PC-9 (cell line): ENCODE measurements at regions not wholly inside any gene's neighbourhood (a gene's known extent, or its start where the extent isn't known, plus 50 kb on each side); places are given as distances from the start of the nearest gene placed in this dataset.

ENCODE experiments used
- BruUV-seq: library from RNA; stranded (reverse); fragments of 400-500 nt; replicated peaks from 2 replicates; lab custom pipeline; 2021; lab: Mats Ljungman, UMichigan
- CTCF ChIA-PET: fragments of 300-600 bp; sonication (Branson Sonifier 250); formaldehyde crosslinking; loops from one replicate; lab custom pipeline; 2022; ENCODE audit warnings: antibody characterized with exemption; lab: Charles Lee
- POLR2A ChIA-PET: fragments of 300-600 bp; sonication (Branson Sonifier 250); formaldehyde crosslinking; loops from one replicate; lab custom pipeline; 2022; ENCODE audit warnings: antibody characterized with exemption; ENCODE audit not compliant: unreplicated experiment; lab: Charles Lee
- DNase-seq, 2 experiments: peaks; one replicate each; pipeline versions ENCODE4 v3.0.0 to v3.0.0-alpha.2; 2015 to 2022; ENCODE audit warnings: mixed read lengths in 1 of 2
- H2AFZ ChIP-seq: fragments of 200-600 bp; sonication (generic); 2 replicates; pipeline ENCODE4 v1.8.1; 2017; ENCODE audit warnings: antibody characterized with exemption
- H3F3A ChIP-seq: fragments of 200-600 bp; sonication (generic); 2 replicates; pipeline ENCODE4 v1.8.1; 2017; ENCODE audit warnings: antibody characterized with exemption, mild to moderate bottlenecking, low read depth; ENCODE audit not compliant: insufficient read depth
- H3K27ac ChIP-seq: fragments of 200-600 bp; sonication (generic); 2 replicates; pipeline ENCODE4 v1.6.1; 2016; ENCODE audit warnings: mixed run types
- H3K27me3 ChIP-seq: fragments of 200-600 bp; sonication (generic); 2 replicates; pipeline ENCODE4 v1.6.1; 2016; ENCODE audit warnings: low read depth, mixed run types; ENCODE audit not compliant: insufficient read depth
- H3K36me3 ChIP-seq: fragments of 200-600 bp; sonication (generic); 2 replicates; pipeline ENCODE4 v1.6.1; 2016; ENCODE audit warnings: low read depth, mixed run types
- H3K4me1 ChIP-seq: fragments of 200-600 bp; sonication (generic); replicated peaks from 2 replicates; pipeline ENCODE4 v1.6.1; 2016; ENCODE audit warnings: mixed run types; ENCODE audit not compliant: insufficient read depth
- H3K4me2 ChIP-seq: fragments of 200-600 bp; sonication (generic); 2 replicates; pipeline ENCODE4 v1.6.1; 2017; ENCODE audit warnings: mixed run types
- H3K4me3 ChIP-seq: fragments of 200-600 bp; sonication (generic); 2 replicates; pipeline ENCODE4 v1.6.1; 2016; ENCODE audit warnings: mixed run types
- H3K79me2 ChIP-seq: fragments of 200-600 bp; sonication (generic); 2 replicates; pipeline ENCODE4 v1.6.1; 2017; ENCODE audit warnings: low read depth, mixed run types
- H3K9me2 ChIP-seq: fragments of 200-600 bp; sonication (generic); 2 replicates; pipeline ENCODE4 v1.8.1; 2017; ENCODE audit warnings: mild to moderate bottlenecking; ENCODE audit not compliant: insufficient read depth
- H3K9me3 ChIP-seq: fragments of 200-600 bp; sonication (generic); 2 replicates; pipeline ENCODE4 v1.8.1; 2016; ENCODE audit warnings: low read depth; ENCODE audit not compliant: insufficient read depth
- H4K20me1 ChIP-seq: fragments of 200-600 bp; sonication (generic); 2 replicates; pipeline ENCODE4 v1.8.1; 2017; ENCODE audit not compliant: insufficient read depth
- EZH2 ChIP-seq: fragments of 200-600 bp; sonication (generic); IDR thresholded peaks from 2 replicates; pipeline ENCODE4 v1.8.0; 2017; ENCODE audit warnings: antibody characterized with exemption, low read depth
- intact Hi-C: fragments of 100-400 bp; cut with micrococcal nuclease; formaldehyde crosslinking; loops from one replicate; pipeline ENCODE4 v1.10.0; 2022; ENCODE audit not compliant: unreplicated experiment
- TF ChIP-seq, protein P1 (sequence below): fragments of 200-600 bp; sonication (generic); conservative IDR thresholded peaks from 2 replicates; pipeline ENCODE4 v1.6.1; 2017; ENCODE audit warnings: mixed run types, antibody characterized with exemption, mild to moderate bottlenecking, moderate library complexity

GRCh38 chr7:153107826-153108225 lies 348.3 kb downstream of the ACTR3B start:
- no peak overlapping the region for H2AFZ ChIP-seq
- intact Hi-C loops: no loop called here
- H3K4me3 ChIP-seq: no peak overlapping the region
- no peaks in the 10 kb centered on the region for H3K9me2 ChIP-seq
- H3K79me2 ChIP-seq: no peaks in the 10 kb centered on the region
- H3K4me2 ChIP-seq: no peak overlapping the region
- no peak overlapping the region for H3K27ac ChIP-seq
- ChIA-PET CTCF (no interaction called here), POLR2A (no interaction called here)
- H3K27me3 ChIP-seq: peaks cover 81% of the 10 kb centered on the region
- no peaks in the 10 kb centered on the region for H4K20me1 ChIP-seq
- no peaks in the 10 kb centered on the region for H3K36me3 ChIP-seq
- no peak for DNase-seq
- TF ChIP-seq, protein P1, sequence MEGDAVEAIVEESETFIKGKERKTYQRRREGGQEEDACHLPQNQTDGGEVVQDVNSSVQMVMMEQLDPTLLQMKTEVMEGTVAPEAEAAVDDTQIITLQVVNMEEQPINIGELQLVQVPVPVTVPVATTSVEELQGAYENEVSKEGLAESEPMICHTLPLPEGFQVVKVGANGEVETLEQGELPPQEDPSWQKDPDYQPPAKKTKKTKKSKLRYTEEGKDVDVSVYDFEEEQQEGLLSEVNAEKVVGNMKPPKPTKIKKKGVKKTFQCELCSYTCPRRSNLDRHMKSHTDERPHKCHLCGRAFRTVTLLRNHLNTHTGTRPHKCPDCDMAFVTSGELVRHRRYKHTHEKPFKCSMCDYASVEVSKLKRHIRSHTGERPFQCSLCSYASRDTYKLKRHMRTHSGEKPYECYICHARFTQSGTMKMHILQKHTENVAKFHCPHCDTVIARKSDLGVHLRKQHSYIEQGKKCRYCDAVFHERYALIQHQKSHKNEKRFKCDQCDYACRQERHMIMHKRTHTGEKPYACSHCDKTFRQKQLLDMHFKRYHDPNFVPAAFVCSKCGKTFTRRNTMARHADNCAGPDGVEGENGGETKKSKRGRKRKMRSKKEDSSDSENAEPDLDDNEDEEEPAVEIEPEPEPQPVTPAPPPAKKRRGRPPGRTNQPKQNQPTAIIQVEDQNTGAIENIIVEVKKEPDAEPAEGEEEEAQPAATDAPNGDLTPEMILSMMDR: no peak
- no peak for TF ChIP-seq EZH2
- no peaks in the 10 kb centered on the region for H3K4me1 ChIP-seq
- H3F3A ChIP-seq: peaks cover 3% of the 10 kb centered on the region; the same call in 1 of the 2 replicates
- no peaks in the 10 kb centered on the region for H3K9me3 ChIP-seq
- BruUV-seq: no TSS peak

DNA sequence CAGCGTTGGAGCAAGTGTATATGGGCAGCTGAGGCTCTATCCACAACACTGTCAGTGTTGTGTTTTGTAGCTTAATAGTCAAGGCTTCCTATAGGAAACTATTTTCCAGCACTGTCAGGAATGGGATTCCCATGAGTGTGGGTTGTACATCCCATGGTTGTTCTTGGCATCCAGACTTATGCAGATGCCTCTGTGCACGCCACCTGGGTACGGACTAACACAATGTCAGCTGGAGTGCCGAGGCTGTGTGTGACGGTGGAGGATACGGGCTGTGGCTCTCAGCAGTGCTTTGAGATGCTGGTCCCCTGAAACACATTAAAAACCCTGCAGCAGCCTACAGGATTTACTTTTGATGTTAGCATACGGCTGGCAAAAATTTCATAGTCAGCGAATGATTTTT lies 350.0 kb downstream of the ACTR3B start:
- DNase-seq: no peak
- ChIA-PET CTCF (no interaction called here), POLR2A (no interaction called here)
- no peak overlapping the region for H2AFZ ChIP-seq
- no TSS peak for BruUV-seq
- no peak overlapping the region for H3K4me3 ChIP-seq
- peaks cover 3% of the 10 kb centered on the region; the same call in 1 of the 2 replicates for H3F3A ChIP-seq
- TF ChIP-seq, protein P1: no peak
- TF ChIP-seq EZH2: no peak
- peaks cover 64% of the 10 kb centered on the region for H3K27me3 ChIP-seq
- H3K36me3 ChIP-seq: no peaks in the 10 kb centered on the region
- H4K20me1 ChIP-seq: no peaks in the 10 kb centered on the region
- no peaks in the 10 kb centered on the region for H3K79me2 ChIP-seq
- no peak overlapping the region for H3K27ac ChIP-seq
- intact Hi-C loops: no loop called here
- H3K9me3 ChIP-seq: no peaks in the 10 kb centered on the region
- no peaks in the 10 kb centered on the region for H3K4me1 ChIP-seq
- H3K9me2 ChIP-seq: no peaks in the 10 kb centered on the region
- no peak overlapping the region for H3K4me2 ChIP-seq

GRCh38 chr7:153110606-153111005 lies 351.1 kb downstream of the ACTR3B start:
- H3K9me3 ChIP-seq: no peaks in the 10 kb centered on the region
- H3K36me3 ChIP-seq: no peaks in the 10 kb centered on the region
- H3K27me3 ChIP-seq: peaks cover 56% of the 10 kb centered on the region
- H2AFZ ChIP-seq: no peak overlapping the region
- no TSS peak for BruUV-seq
- no peak overlapping the region for H3K27ac ChIP-seq
- peaks cover 3% of the 10 kb centered on the region; the same call in 1 of the 2 replicates for H3F3A ChIP-seq
- H3K4me1 ChIP-seq: no peaks in the 10 kb centered on the region
- CTCF ChIA-PET: no interaction called here
- H3K9me2 ChIP-seq: no peaks in the 10 kb centered on the region
- TF ChIP-seq, protein P1: no peak
- no peak for TF ChIP-seq EZH2
- POLR2A ChIA-PET: no interaction called here
- DNase-seq: no peak
- intact Hi-C loops: no loop called here
- H3K79me2 ChIP-seq: no peaks in the 10 kb centered on the region
- H4K20me1 ChIP-seq: no peaks in the 10 kb centered on the region
- H3K4me3 ChIP-seq: no peak overlapping the region
- no peak overlapping the region for H3K4me2 ChIP-seq
